ENCODE measurements at regions not wholly inside any gene's neighbourhood (a gene's known extent, or its start where the extent isn't known, plus 50 kb on each side); places are given as distances from the start of the nearest gene placed in this dataset.

DNA sequence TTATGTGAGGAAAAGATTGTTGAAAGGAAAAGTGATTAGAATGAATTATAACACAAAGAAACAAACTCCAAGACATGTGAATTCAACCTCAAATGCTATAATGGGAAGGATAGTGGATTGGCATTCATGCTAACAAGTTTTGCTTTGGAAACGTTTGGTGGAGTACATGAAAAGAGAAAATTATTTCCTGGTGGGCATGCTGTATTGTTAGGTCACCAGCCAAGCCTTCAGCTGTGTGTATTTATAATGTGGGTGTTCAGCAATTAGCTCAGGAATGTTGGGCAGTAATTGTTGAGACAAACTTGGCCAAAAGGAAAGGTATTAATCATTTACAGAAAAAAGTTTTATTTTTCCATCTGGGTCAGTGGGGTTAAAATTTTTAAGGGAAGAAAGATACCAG lies 198.9 kb upstream of the ARSJ start:
- no peak for ATAC-seq
- H3K36me3 ChIP-seq, result no peaks in the 10 kb centered on the region
- no peaks in the 10 kb centered on the region for H3K9me3 ChIP-seq
- no peaks in the 10 kb centered on the region for H3K4me1 ChIP-seq
- in situ Hi-C loops (cut with MboI; ENCODE audit: low sequenced_read_pairs in 4 of 4) (no loop called here), intact Hi-C loops (cut with DNase I; ENCODE audit: low total_unique reads) (no loop called here)
- no peak for DNase-seq
- H3K4me3 ChIP-seq, result no peak overlapping the region
- H3K27me3 ChIP-seq, result no peaks in the 10 kb centered on the region
- H3K27ac ChIP-seq, result no peak overlapping the region
- TF ChIP-seq, protein P1, sequence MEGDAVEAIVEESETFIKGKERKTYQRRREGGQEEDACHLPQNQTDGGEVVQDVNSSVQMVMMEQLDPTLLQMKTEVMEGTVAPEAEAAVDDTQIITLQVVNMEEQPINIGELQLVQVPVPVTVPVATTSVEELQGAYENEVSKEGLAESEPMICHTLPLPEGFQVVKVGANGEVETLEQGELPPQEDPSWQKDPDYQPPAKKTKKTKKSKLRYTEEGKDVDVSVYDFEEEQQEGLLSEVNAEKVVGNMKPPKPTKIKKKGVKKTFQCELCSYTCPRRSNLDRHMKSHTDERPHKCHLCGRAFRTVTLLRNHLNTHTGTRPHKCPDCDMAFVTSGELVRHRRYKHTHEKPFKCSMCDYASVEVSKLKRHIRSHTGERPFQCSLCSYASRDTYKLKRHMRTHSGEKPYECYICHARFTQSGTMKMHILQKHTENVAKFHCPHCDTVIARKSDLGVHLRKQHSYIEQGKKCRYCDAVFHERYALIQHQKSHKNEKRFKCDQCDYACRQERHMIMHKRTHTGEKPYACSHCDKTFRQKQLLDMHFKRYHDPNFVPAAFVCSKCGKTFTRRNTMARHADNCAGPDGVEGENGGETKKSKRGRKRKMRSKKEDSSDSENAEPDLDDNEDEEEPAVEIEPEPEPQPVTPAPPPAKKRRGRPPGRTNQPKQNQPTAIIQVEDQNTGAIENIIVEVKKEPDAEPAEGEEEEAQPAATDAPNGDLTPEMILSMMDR (IDR thresholded peaks at IDR 0.05 in 4 of 5, conservative IDR thresholded peaks at IDR 0.05 in 1 of 5), result no peak
- no peak for TF ChIP-seq POLR2A (IDR thresholded peaks at IDR 0.05)

DNA sequence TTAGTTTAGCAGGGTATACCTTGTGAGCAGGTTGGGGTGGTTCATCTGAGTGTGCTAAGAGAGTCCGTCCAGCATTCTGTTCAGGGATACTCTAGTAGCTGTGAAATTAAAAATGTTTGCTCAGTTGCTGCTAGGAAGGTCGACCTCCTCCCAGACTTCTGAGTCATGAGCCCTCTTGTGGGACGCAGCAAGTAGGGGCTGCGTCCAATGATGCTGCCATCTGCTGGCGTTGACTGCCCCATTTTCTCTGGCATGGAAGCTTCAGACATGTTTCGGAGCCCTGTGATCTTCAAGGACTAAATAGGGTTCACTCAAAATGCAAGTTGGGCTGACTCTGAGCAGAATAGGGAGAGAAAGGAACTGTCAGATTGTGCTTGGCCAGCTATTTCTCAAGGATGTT lies 201.0 kb upstream of the ARSJ start:
- Histone ChIP-seq H3K9me3 (no peaks in the 10 kb centered on the region), H3K4me1 (no peaks in the 10 kb centered on the region), H3K36me3 (no peaks in the 10 kb centered on the region), H3K27me3 (no peaks in the 10 kb centered on the region), H3K4me3 (no peak overlapping the region), H3K27ac (no peak overlapping the region)
- no peak for ATAC-seq
- intact Hi-C loops (cut with DNase I; ENCODE audit: low total_unique reads), result no loop called here
- in situ Hi-C loops (cut with MboI; ENCODE audit: low sequenced_read_pairs in 4 of 4), result no loop called here
- TF ChIP-seq, protein P1 (IDR thresholded peaks at IDR 0.05 in 4 of 5, conservative IDR thresholded peaks at IDR 0.05 in 1 of 5), result peak in 2 of 5 experiments; percentile 25 to 34
- no peak for TF ChIP-seq POLR2A (IDR thresholded peaks at IDR 0.05)
- no peak for DNase-seq

DNA sequence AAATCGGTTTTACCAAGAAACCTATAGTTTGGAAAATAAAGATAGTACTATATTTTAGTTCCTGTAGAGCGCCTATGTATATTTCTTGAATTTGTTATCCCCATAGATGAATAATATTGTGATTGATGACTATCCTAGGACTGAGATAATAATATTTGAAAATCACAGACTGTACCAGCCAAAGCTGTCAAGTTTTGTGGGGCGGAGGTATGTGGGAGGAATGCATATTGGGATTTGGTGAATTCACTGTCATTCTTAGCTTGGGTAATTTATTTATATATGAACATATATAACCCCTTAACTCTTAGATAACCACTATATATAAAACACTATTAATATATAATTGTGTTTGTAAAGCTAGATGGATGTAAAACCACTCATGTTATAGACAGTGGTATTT lies 205.5 kb upstream of the ARSJ start:
- in situ Hi-C loops (cut with MboI; ENCODE audit: low sequenced_read_pairs in 4 of 4), result no loop called here
- H3K4me1 ChIP-seq, result no peaks in the 10 kb centered on the region
- no peaks in the 10 kb centered on the region for H3K27me3 ChIP-seq
- no peak for DNase-seq
- intact Hi-C loops (cut with DNase I; ENCODE audit: low total_unique reads), result no loop called here
- no peaks in the 10 kb centered on the region for H3K9me3 ChIP-seq
- TF ChIP-seq POLR2A (IDR thresholded peaks at IDR 0.05), result no peak
- TF ChIP-seq, protein P1 (IDR thresholded peaks at IDR 0.05 in 4 of 5, conservative IDR thresholded peaks at IDR 0.05 in 1 of 5), result no peak
- H3K27ac ChIP-seq, result no peak overlapping the region
- H3K36me3 ChIP-seq, result no peaks in the 10 kb centered on the region
- no peak for ATAC-seq
- no peak overlapping the region for H3K4me3 ChIP-seq

DNA sequence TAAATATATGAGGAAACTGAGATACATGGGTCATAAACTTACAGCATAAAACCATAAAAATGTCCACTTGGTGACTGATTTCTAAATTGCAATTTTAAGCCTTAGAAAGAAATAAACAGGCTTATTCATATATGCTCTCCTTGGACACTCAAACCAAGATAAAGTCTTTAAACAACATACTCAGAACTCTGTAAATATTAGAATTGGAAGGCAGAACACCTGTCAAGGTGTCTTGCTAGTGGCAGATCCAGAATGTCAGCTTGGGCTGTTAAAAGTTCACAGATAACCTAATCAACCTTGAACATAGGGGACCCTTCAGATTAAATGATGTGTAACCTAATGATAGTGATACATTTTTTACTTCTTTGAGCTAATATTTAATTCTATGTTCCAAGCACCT lies 208.1 kb upstream of the ARSJ start:
- Histone ChIP-seq H3K27me3 (no peaks in the 10 kb centered on the region), H3K4me1 (no peaks in the 10 kb centered on the region), H3K9me3 (no peaks in the 10 kb centered on the region), H3K27ac (no peak overlapping the region), H3K36me3 (no peaks in the 10 kb centered on the region), H3K4me3 (no peak overlapping the region)
- TF ChIP-seq POLR2A (IDR thresholded peaks at IDR 0.05), result no peak
- TF ChIP-seq, protein P1 (IDR thresholded peaks at IDR 0.05 in 4 of 5, conservative IDR thresholded peaks at IDR 0.05 in 1 of 5), result no peak
- in situ Hi-C loops (cut with MboI; ENCODE audit: low sequenced_read_pairs in 4 of 4), result no loop called here
- ATAC-seq, result no peak
- DNase-seq, result no peak
- intact Hi-C loops (cut with DNase I; ENCODE audit: low total_unique reads), result no loop called here

DNA sequence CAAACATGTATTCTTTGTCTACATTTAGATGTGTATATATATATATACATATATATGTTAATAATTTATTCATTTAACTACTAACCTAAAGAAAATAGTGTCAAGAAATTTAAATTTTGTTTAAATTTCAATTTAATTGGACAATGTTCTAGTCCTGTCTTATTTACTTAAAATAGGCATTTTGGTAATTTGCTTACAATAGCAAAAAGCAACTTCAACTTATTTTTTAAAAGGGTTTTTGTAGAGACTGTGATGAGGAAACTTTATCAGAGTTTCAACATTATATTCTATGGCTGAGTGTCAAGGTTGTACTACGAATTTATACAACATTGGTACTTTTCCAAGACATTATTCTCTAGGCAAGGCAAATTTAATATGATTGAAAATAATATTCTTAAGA lies 212.0 kb upstream of the ARSJ start:
- Histone ChIP-seq H3K4me3 (no peak overlapping the region), H3K27me3 (no peaks in the 10 kb centered on the region), H3K36me3 (no peaks in the 10 kb centered on the region), H3K4me1 (no peaks in the 10 kb centered on the region), H3K9me3 (no peaks in the 10 kb centered on the region), H3K27ac (no peak overlapping the region)
- intact Hi-C loops (cut with DNase I; ENCODE audit: low total_unique reads) (no loop called here), in situ Hi-C loops (cut with MboI; ENCODE audit: low sequenced_read_pairs in 4 of 4) (no loop called here)
- TF ChIP-seq POLR2A (IDR thresholded peaks at IDR 0.05), result no peak
- TF ChIP-seq, protein P1 (IDR thresholded peaks at IDR 0.05 in 4 of 5, conservative IDR thresholded peaks at IDR 0.05 in 1 of 5), result no peak
- ATAC-seq, result no peak
- no peak for DNase-seq

Data from gastrocnemius medialis (tissue), 4 donors.